ENCODE measurements at regions not wholly inside any gene's neighbourhood (a gene's known extent, or its start where the extent isn't known, plus 50 kb on each side); places are given as distances from the start of the nearest gene placed in this dataset.
"Not testable (repeated sequence)": the region's sequence is repeated elsewhere in the genome, so short reads cannot be mapped to it uniquely, and the experiment has no call there.

DNA sequence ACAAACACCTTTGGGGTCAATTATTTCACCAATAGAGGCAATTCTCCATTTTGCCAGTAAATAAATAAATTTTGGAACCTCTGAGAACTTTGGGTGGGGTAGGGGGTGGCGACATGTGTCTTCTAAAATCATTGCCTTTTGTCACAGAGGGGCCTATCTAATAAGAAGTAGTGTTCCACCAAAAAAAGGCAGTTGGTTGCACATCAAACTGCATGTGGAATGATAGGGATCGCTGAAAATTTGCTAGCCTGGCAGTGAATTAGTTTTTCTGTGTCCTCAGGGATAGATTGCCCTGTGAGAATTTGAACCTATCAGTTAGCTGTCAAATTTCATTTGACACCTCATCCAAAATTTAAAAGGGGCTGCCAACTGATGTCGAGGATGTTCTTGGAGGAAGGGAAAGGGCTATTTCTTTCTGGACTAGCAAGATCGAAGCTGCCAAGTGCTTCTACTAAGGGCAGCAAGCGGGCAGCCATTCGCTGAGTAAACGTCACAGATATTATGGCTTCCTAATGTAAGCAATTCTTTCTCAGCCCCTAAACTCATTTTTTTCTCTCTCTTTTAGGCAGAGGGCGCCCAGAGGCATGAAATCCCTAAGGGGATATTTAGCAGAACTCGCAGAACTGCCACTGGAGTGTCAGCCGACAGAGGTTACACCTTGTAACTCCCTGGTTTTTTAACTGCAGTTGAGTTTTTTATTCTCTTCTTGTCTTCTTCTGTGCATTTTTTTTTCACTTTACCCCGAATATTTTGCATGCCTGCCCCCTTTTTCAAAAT is 2208.1 kb upstream of the WWC1 start:
- no peak for DNase-seq (ENCODE audit: low read depth)

DNA sequence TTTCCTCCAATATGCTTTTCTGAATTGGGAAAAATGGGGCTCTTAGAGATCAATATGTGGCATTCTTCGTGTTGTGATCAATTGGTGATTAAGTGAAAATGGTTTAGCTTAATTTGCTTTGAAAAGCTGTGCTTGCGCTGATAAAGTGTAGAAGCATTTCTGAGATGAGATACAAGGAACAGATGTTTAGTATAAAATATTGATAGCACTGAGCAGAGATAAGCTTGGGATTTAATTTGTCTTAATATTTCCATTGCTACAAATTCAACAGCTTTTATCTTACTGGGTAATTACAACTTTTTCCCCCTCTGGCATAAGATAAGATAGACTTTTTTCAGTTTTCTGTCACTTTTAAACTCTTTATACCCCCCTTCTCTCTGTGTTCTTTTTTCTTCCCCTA is 2204.9 kb upstream of the WWC1 start:
- no peak for DNase-seq (ENCODE audit: low read depth)

DNA sequence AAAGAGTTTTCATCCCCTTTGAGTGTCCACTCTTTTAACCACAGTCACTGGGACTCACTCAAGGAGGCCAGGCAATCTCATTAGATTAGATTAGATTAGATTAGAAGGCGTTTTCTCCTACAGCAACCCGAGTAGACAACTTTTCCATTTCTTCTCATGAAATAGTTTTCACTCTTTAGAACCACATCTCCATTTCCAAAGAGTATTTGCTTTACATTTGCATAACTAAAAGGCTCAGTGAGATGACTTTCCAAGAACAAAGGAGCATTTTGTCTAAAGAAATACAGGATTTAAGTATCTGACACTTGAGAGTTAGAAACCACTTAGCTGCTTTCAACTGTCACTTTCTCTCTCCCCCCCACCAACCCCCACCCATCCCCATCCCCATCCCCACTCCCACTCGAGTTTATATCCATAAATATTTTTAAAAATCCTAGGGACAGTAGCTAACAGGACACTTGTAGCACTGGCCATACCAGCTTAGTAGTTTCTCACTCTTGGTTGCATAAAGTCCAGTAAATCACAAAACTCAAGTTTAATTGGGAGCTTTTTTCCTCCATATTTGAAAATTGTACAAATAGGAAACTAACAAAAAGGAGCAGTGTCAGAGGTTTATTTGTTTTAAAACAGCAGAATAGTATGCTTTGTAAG is 2202.9 kb upstream of the WWC1 start:
- DNase-seq (ENCODE audit: low read depth), result no peak

DNA sequence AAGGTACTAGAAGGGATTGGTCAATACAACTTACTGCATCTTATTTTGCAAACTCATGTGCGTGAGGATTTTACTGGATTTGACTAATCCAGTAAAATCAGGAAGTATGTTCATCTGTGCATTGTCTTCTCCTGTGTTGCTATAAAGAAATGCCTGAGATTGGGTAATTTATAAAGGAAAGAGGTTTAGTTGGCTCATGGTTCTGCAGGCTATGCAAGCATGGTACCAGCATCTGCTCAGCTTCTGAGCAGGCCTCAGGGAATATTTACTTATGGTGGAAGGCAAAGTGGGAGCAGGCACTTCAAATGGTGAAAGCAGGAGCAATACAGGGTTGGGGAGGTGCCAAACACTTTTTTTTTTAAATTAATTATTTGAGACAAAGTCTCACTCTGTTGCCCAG is 2199.5 kb upstream of the WWC1 start:
- no peak for DNase-seq (ENCODE audit: low read depth)

DNA sequence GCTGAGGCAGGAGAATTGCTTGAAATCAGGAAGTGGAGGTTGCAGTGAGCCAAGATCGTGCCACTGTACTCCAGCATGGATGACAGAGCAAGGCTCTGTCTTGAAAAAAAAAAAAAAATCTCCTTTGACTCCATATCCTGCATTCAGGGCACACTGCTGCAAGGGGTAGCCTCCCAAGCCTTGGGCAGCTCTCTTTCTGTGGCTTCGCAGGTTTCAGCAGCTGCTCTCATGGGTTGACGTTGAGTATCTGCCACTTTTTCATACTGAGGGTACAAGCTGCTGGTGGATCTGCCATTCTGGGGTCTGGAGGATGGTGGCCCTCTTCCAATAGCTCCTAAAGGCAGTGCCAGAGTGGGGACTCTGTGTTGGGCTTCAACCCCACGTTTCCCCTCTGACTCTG is 2198.1 kb upstream of the WWC1 start:
- no peak for DNase-seq (ENCODE audit: low read depth)

DNA sequence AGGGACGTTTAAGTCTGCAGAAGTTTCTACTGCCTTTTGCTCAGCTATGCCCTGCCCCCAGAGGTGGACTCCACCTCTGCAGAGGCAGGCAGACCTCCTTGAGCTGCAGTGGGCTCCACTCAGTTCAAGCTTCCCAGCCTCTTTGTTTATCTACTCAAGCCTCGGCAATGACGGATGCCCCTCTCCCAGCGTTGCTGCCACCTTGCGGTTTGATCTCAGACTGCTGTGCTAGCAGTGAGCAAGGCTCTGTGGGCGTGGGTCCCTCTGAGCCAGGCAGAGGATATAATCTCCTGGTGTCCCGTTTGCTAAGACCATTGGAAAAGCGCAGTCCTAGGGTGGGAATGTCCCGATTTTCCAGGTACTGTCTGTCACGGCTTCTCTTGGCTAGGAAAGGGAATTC is 2188.5 kb upstream of the WWC1 start:
- no peak for DNase-seq (ENCODE audit: low read depth)

DNA sequence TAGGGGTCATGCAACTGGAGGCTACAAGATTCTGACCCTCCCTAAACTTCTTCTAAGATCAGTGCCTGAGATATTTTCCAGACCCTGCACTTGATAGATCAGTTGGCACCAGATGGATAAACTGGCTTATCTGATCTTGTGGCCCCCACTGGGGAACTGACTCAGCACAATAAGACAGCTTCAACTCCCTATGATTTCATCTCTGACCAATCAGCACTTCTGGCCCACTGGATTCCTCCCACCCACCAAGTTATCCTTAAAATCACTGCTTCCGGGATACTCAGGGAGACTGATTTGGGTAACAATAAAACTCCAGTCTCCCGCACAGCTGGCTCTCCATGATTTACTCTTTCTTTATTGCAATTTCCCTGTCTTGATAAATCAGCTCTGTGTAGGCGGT is 2180.4 kb upstream of the WWC1 start:
- DNase-seq (ENCODE audit: low read depth), result no peak

DNA sequence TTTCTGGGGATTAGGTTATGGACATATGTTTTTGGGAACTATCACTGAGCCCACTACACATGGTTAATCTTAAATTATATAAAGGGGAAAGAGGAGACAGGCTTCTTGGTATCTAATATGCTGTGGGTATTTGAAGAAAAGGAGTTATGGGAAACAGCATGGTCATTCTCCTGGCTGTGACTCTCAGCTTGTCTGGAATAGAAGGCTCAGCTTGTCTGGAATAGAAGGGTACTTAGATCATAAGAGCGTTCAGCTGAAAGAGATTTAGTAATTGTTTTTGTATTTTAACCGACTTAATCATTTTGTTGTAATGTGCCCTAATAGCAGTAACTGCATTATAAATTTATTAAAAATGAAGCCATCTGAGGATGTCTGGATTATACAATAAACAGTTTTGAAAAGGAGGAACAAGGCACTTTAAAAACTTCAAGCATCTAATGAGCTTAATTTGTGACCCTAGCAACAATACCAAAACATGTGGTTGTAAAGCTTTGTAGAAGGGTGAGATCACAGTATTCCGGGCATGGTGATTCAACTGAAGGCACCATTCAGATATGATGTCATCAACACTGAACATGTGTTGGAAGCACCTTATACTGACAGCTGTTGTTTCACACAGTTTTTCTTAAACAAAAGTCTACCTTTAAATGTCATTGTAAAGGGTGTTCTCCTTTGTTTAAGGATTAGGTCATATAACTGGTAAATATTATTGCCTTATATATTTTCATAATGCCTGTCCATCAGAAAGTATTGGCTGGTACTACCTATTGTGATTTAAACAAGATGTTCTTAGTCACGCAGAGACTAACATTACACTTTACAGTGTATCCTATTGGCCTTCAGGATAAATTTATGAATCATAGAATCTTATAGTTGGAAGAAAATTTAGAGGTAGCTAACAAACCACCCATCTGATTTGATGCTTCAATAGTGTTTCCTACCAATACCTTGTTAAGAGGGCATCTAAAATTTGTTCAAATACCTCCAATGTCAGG is 2174.1 kb upstream of the WWC1 start:
- DNase-seq (ENCODE audit: low read depth), result no peak

DNA sequence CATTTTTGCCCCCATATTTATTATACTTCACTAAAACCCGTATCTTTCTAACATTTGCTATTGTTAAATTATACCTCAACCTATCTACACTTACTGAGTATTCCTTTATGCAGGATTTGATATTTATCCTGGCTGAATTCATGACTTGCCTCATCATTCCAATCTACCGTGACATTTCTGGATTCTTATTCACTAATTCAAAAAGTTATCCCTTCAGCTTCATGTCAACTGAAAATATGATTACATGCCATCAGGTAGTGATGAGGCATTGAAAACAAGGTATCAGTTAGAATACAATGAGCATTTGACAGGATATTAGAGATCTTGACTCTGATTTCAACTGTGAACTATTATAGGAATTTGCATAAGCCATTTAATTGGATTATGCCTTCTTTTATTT is 2171.9 kb upstream of the WWC1 start:
- no peak for DNase-seq (ENCODE audit: low read depth)

DNA sequence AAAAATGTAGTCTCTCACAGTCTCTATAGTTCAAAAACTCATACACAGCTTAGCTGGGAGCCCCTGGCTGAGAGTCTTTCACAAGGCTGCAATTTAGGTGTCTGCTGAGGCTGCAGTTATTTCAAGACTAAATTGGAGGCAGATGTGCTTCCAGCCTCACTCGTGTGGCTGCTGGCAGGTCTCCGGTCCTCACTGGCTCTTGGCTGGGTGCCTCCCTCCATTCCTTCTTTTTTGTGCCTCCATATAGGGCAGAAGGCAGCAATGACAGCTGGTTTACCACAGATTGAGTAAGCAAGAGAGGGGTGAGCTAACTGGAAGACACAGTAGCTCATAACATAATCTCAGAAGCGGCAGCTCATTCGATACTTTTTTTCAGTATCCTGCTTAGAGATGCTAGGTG is 2167.7 kb upstream of the WWC1 start:
- DNase-seq (ENCODE audit: low read depth), result no peak

DNA sequence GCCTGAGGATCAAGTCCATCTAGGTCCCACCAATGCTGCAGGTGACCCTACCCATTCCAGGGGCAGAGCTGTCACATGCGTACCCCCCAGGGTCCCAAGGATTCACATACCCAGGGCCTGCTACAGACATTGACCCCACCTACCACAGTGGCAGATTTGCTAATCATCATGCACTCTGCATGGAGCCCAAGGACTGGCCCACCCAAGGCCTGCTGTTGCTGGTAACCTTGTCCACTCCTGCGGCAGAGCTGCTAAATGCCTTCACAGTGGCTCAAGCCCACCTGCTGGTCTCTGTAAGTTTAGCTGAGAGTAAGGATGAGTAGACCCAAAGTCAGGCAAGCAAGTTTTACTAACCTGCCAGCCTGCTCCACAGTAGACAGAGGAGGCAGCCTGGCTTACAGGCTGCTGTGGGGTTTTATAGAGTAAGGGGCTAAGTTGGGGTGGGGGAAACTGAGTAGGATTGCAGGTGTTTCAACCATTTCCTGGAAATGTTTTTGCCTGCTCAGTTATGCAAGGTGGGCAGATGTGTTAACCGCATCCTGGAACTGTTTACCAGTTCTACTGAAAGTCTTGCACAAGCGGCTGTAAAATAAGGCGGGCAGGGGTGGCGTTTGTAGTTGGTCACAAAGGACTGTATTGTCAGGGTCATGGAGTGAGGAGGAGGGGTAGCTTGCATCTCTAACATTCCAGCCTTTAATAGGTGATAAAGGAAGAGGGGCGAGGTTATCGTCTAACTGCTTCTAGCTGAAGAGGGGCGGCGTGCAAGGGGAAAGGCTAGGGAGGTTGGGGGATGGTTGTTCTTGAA is 2163.5 kb upstream of the WWC1 start:
- DNase-seq (ENCODE audit: low read depth), result no peak

DNA sequence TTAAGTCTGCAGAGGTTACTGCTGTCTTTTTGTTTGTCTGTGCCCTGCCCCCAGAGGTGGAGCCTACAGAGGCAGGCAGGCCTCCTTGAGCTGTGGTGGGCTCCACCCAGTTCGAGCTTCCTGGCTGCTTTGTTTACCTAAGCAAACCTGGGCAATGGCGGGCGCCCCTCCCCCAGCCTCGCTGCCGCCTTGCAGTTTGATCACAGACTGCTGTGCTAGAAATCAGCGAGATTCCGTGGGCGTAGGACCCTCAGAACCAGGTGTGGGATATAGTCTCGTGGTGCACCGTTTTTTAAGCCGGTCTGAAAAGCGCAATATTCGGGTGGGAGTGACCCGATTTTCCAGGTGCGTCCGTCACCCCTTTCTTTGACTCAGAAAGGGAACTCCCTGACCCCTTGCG is 2146.3 kb upstream of the WWC1 start:
- DNase-seq (ENCODE audit: low read depth), result not testable (repeated sequence)

DNA sequence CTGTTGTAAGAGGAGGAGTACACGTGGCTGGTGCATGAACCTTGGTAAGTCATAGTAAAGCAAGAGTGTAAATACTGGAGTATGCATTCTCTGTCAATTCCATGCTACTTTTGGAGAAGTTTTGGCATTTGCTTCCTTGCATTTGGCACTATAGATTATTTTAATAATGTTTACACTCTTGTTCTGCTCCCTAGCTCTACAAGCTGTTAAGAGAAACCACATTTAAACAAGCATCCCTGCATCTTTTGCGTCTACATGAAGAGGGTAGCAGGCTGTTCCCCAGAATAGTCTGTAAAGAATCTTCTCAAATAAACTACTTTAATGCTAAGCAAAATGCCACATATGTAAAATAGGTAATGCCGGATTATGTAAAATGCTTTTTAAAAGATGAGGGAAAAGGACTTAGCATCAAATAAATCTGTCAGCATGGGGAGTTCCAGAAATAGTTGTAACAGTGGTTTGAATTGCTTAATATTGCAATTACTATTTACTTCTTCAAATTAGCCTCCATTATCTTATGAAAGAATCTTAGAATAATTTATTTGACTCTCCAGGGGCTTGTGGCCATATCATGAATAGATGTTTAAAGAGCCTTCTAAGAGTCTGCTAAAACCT is 2127.3 kb upstream of the WWC1 start:
- no peak for DNase-seq (ENCODE audit: low read depth)

DNA sequence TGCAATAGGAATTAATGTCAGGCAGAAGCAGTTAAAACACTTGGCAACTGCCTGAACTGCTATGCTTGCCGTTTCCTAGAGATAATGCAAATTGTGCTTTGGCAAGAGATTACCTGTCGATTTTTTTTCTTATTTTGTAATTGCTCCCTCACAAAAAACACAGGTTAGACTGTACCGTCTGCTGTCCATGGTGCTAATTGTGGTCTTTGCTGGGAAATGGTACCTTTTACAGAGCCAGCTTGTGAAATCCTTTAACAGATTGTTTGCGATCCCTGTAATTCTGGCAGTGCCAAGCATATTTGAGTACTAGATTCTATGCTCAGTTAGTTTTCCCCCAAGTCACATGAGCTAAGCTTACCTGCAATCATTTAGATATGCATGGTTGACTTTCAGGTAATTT is 2125.8 kb upstream of the WWC1 start:
- DNase-seq (ENCODE audit: low read depth), result no peak

DNA sequence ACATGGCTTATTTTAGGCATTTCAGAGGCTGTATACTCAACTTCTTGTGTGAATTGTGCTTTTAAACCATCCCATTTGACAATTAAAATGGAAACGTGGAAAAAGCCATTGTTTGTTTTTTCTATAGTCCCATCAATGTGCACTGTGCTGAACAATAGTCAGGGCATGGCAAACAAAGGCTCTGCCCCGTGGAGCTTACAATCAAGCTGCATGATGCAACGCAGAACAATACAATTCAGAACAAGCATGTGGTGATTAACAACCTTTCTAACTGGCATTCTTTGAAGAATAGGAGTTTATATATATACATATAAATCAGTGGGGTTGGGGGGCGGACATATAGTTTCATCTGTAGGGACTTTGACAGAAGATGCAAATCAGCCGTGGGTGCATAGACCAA is 2125.4 kb upstream of the WWC1 start:
- no peak for DNase-seq (ENCODE audit: low read depth)

DNA sequence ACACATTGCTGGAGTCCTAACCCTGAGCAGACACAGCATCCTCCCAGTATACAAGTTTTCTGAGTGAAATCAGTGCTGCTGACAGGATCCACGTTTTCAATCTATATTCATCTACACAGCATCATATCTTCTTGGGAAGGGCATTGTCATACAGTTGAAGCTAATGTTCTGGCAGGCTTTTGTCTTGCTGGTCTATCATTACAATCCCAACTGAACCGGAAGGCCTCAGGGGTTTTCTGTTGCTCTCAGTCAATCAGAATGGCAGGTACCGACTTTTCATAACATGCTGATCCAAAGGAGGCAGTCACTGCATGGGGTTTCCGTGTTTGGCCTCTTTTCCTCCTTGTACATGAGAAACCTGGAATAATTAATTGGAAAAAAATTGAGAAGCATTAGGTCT is 2118.8 kb upstream of the WWC1 start:
- DNase-seq (ENCODE audit: low read depth), result no peak

DNA sequence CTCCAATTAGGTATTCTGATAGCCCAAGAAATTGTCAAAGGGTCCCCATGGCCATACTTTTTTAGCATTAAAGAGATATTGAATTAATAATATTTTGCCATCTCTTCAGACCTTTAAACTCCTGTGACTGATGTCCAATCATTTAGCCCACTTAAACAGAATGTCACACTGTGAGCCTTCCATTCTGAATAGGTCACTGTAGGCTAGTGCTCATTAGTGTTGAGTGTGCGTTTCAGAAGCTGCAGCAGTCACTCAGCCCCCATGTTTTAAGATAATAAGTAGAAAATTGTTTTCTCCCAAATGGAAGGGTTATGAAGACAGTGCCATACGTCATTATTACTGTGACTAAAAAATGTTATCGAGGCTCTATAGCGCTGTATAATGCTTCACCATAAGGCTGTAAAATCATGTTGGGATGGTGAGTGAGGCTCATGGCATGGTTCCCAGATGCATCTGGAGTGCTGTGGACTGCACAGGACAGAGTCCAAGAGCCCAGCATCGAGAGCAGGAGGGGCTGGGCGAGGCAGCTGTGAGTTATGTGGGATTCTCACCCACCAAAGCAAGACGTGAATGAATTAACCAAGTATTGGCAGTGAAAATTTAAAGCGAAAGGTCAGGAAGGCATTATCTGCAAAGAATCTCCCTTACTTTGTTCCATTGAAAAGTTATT is 2112.9 kb upstream of the WWC1 start:
- no peak for DNase-seq (ENCODE audit: low read depth)

DNA sequence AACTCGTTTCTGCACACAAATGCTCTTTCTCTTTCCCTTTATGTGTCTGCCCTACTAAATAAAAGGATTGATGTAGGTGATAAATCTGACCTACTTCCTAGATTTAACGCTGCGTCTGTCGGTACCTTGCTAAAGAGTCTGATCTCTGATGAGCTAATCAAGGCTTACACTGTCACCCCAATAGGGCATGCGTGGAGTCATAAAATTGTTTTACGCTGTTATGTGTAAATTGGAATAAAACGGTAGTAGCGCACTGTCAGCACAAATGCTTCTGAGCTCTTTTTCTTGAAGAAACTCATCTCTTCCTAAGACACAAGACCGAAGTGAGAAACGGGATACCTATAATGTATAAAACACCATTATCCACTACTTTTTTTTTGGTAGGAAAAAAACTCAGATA is 2106.3 kb upstream of the WWC1 start:
- no peak for DNase-seq (ENCODE audit: low read depth)

DNA sequence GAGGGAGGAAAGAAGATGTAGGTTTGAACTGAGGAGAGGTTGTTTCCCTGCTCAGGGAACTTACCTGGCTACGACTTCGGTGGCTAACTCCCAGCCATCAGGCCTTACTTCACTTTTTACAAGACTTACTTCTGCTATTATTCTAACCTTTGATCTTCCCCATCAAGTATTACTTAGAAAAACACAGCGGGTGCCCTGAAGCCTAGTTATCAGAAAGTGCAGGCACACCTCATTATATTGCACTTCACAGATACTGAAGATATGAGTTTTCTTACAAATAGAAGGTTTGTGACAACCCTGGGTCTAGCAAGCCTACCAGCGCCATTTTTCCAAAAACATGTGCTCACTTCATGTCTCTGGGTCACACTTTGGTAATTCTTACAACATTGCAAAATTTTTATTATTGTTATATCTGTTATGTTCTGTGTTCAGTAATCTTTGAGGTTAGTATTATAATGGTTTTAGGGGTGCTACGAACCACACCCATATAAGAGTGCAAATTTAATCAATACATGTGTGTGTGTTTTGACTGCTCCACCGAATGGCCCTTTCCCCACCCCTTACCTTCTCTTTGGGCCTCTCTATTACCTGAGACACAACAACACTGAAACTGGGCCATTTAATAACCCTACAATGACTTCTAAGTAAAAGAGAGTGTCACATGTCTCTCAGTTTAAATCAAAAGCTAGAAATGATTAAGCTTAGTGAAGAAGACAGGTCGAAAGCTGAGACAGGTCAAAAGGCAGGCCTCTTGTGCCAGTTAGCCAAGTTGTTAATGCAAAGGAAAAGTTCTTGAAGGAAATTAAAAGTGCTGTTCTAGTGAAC is 2102.7 kb upstream of the WWC1 start:
- no peak for DNase-seq (ENCODE audit: low read depth)

DNA sequence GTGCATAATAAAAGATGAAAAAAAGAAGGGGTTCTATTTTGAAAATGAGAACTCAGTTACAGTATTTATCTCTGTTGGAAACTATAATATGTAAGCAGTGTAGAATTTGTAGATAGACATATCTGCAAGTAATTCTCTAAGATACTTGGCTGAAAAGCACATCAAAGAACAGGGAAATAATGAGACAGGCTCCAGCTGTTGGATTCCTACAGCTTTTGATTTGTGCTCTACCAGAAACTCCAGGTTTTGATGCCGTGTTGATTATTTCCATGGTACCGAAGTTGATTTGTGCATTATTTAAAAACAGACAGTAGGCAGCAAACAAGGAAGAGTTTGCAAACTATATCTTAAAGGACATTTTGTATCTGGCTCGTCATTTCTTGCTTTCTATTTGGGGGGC is 2098.7 kb upstream of the WWC1 start:
- DNase-seq (ENCODE audit: low read depth), result no peak

Data from GM04504 (cell line).